NCI-H2227 (cell line): ENCODE measurements at regions not wholly inside any gene's neighbourhood (a gene's known extent, or its start where the extent isn't known, plus 50 kb on each side); places are given as distances from the start of the nearest gene placed in this dataset.

Experiments used
- DNase-seq: peaks from one replicate; lab custom pipeline; 2025; ENCODE audit not compliant: unreplicated experiment; lab: John Stamatoyannopoulos, UW

DNA sequence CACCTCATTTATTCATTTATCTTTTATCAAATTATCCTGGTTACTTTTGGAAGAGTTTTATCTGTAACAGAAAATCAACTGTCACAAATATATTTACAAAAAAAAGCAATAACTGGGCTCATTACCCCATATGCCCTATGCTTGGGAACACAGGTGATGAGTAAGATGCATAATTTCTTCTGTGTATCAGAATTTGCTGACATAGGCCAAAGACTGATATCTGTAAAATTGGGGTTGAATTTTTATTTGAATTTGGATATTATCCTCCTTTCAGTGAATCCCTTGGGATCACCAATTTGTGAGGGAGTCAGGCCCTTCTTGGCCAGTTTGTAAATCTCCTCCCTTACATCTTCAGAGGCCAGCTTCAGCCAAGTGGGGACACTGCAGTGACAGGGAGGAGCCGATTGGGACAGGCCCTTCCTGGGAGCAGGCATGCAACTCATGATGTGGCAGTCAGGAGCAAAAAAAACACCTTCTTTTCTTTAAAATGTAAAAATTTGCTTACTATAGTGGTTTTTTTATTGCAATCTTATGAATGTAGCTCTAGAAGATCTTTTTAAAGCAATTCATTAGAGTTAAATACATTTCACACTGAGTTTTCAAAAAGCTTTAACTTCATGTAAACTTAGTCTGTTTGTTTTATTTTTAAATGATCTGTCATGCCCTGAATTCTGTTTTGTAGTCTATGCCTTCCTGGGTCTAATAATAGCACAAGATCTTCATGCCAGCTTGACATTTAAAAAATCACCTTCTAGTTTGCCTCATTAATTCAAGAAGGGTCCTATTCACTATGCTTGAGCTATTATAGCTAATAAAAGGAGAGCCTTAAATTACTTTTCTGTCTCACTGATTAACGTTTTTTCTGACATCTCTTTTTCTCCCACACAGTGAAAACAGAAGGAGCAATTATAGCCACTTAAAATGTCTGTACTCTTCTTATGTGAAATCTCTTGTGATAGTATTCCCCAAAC, 136.6 kb upstream of the SPRY1 start:
- no peak for DNase-seq

DNA sequence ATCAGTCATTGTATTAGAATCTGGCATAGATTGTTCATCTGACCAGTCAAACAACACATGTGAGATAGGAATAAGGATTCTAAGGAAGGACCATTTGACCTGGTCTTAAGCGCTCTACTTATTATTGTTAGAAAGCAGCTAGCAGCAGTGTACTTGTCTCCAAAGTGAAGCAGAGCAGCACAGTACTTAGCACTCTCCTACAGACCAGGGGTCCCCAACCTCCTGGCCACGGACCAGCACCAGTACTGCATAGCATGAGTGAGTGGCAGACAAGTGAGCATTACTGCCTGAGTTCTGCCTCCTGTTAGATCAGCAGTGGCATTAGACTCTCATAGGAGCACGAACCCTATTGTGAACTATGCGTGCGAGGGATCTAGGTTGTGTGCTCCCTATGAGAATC, 135.9 kb upstream of the SPRY1 start:
- no peak for DNase-seq

DNA sequence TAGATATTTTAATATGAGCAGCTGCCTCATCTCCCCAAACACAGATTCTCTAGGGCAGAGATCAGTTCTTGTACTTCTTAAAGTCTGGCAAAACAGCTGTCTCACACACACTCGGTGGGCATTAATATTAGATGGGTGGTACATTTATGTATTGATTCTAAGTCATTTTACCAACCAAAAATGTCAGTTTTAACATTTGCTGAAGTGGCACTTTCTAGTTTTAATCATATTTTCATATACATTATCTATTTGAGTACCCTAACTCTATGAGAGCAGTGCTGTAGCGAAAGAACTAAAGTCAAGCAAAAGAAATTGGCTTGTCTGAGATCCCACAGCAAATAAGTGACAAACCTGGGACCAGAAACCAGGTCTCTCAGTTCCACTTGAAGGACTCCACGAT, 134.5 kb upstream of the SPRY1 start:
- no peak for DNase-seq

DNA sequence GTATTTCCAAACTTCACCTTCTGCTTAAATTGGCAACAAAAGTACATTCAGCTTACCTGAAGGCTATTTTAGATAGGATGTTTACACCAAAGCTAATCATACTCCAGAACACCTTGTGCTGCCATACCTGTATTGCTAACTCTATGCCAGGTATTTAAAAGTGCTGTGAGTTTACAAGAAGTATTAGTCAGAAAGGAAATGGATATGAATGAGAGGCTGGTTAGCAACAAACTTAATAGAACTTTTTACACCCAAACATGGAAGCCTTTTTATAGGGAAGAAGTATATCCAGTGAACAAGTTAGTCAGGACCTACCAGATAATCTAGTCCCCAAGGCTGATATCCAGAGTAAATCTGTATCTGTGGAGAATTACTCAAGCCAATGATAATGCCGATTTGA, 131.2 kb upstream of the SPRY1 start:
- no peak for DNase-seq

DNA sequence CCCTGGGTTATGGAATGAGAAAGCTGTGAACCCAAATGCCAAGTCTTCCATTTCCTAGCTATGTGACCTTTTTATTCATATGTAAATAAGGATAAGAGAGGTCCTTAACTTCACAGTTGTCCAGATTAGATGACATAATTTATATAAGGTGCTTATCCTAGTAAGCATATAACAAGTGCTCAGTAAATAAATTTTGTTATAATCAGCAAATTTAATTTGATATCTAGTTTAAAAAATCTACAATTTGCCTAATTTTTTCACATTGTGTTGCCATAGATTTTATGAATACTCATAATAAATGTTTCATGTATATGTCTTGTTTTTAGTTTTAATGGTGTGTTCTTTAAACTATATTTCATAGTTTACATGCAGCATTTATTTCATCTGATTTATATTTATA, 130.4 kb upstream of the SPRY1 start:
- DNase-seq: no peak

DNA sequence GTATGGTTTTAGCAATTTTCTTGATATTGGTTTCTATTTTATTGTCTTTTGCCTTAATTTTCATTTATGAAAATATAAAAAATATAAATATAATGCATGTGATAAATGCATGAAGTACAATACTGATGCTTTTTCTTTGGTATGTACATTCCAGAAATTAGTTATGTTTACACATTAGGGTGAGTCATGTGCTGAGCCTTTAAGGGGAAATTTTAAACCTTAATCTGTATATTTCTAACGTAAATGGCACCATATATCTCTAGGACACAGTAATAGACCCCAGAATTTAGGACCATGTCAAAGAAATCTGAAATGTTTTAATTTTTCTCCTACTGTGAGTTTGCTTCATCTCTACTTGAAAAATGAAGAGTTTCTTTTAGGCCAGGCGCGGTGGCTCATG, 117.8 kb upstream of the SPRY1 start:
- no peak for DNase-seq

DNA sequence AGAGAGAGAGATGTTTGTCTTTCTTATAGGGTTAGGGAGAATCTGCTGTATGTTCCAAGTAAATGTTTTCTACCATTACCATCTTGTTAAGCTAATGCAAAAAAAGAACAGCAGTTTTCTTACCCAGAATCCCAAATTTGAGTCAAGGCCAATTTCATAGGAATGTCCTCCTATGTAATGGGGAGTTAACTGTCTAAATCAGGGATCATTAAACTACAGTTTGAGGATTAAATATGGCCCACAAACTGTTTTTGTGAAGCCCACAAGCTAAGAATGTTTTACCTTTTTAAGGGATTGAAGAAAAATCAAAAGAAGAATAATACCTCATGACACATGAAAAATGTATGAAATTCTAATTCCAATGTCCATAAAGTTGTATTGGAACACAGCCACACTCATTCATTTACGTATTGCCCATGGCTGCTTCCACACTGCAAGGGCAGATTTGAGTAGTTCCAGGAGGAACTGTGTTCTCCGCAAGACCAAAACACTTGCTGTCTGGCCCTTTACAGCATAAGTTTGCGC, 113.2 kb upstream of the SPRY1 start:
- no peak for DNase-seq

DNA sequence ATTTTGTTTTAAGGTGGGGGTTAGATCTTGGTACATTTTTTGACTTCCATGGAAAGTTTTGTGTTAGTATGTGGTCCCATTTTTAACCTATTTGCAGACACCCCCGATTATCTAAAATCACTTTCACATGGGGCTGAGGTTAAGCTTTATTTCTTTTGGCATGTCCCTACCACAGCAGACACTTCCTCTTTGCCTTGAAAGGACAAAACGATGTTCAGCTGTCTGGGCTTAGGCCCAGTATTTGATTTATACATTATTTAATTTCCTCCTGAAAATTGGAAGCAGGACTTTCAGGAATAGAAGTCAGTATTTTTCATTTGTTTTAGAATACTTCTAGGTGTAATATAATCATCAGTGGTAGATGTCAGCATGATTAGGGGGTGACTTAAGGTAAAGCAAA, 112.4 kb upstream of the SPRY1 start:
- no peak for DNase-seq

DNA sequence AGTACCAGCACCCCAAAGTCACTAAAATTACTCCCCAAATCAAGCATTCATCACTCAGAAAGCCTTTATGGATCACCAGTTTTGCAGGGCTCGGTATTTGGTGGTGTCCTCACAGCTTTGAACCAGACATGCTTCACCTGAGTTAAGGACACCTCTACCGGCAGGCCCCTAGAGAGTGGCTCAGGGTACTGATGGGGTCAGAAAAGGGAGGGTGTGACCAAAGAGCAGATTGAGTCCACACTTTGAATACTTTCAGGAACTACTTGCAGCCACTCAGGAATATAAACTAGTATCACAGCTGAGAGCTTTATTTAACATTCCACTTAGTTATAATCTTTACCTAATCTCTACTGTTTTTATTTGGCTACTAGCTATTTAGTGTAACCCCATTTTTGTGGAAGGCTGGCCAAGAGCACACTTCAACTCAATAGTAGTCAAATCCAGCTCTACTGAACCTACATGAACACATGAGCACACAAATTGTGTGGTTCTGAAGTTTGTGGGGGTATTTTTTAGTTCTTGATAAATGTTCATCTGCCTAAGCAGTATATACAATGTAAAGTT, 109.6 kb upstream of the SPRY1 start:
- no peak for DNase-seq

DNA sequence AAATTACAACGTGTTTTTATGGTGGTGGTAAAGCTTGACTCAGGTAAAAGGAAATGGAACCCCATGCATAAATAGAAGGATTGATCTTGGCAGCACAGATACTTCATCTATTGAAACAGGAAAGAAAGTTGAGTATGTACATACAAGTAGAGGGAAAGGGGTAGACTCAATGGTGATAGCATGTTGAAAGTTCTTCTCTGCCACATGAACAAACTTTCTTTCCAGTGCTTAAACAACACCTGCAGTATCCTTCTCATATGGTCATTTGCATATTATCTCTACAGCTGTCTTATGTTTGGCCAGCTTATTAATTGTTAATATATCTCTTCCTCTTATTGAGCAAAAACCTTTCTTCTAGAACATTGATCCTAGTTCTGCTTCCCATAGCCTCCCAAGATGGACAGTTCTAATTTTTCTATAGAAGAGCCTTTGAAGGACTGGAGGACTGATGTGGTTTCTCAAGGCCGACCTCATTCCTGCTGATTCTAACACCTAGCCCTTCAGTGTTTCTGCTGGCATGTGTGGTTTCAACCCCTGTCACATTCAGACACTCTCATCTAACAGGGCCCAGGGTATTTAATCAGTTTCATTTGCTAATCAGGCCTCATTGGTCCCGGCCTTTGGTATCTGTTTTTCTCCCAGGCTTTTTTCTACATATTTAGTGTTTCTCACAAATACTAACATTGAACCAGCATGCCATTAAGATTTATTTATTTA, 108.1 kb upstream of the SPRY1 start:
- no peak for DNase-seq

DNA sequence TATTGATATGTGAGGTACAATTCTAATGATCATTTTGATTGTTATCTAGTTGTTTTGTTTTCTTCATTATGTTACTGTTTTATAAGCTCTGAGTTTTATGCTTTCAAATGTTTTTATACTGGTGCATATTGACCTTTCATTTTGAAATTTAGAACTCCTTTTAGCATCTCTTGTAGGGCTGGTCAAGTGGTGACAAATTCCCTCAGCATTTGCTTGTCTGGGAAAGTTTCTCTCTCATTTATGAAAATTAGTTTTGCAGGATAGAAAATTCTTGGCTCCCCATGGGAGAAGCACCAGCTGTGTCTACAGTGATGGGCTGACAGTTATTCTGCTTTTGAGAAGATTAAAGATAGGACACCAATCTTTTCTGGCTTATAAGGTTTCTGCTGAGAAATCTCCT, 105.3 kb upstream of the SPRY1 start:
- no peak for DNase-seq

DNA sequence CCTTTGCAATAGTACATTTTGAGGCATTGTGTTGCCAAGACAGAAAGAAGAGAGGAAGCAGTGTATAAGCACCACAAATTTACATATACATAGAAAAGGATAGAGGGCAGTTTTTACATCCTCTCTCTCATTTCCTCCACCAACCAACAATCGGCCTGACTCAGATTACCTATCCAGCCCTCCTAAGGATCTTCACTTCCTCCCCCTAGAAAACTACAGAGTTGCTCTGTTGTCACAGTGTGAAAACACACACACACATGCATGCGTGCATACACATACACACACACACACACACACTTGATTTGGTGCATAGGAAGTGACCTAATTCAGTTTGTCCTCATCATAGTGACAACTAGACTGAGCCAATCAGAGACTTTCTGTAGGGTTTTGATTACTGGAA, 98.8 kb upstream of the SPRY1 start:
- DNase-seq: no peak

DNA sequence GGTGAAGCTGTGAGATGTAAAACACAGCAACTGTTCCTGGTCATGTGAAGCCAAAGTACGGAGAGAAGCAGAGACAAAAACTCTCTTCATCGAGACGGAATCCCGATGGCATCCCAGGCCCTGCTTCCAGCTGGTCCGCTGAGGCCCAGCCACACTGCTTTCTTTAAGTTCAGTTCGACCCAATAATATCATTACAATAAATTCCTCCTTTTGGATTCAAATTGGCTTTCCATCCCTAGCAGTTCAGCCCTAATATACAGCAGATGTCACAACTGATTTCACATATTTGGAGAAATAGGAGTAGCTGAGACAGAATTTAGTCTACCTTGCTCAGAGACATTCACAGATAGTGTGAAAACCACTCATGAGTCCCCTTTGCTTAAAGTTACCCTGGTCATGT, 98.3 kb upstream of the SPRY1 start:
- DNase-seq: no peak

DNA sequence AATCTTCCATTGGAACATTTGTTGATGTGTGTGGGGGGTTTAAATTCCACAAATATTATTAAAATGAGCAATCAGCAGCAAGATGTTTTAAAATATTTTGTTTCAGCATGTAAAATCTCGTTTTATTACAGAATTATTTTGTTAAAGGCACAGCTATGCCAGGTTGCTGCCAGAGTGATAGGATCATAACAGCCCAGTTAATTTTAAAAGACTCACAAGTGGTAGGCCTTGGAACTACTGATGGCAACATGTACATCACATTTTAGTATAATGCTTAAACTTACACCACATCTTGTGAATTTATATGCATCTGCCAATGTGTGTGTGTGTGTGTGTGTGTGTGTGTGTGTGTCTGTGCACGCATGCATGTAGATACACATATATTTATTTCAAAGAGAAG, 97.8 kb upstream of the SPRY1 start:
- DNase-seq: no peak

DNA sequence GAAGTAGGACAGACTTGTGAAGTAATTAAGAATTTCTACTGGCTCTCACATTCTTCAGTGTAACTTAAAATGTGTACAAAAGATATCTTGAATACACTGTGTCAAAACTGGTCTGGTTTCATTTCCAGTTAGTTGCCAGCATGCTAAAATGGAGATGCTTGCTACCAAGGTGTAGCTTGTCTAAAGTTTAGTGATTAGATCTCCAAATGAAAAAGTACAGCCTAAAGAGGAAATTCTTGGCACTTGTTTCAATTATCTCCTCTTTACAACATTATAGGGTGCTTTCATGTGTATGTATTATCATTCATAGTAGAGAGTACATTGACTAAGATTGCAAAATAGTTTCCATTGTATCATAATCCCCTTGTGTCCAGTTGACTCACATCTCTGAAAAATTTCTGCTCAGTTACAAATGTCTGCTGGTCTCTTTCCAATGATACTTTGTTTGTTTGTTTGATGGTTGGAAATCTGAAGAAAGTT, 97.3 kb upstream of the SPRY1 start:
- DNase-seq: no peak

DNA sequence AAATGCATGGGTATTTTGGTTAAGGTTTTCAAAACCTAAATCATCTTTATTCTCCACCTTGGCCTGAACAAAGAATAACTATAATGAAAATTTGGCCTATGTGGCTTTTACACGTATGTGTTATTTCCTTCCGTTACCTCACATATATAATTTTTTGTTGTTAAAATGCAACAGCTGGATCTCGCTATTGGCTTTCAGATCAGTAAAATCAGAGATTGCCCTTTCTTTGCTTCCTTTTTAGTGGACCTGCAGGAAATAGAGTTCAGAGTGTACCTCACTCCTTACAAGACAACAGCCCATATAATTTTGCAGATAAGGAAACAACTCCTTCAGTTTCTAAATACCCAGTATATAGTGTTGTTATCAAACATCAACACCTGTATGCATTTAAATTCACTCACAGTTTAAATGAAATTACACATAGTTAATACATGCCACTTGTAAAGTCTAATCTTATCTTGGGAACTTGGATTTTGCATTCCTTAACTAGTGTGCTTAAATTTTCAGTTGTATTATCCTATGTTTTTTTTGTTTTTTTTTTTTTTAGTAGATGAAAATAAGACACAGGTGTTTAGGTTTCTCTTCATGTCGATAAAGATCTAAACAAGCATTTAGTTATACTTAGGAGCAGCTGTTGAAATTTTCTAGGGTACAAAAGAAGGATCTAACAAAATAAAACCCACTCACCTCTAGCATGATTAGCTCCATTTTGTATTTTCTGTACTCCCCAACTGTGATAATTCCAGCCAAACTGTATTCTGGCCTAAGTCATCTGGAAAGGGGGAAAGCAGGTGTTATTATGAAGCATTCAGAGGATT, 96.2 kb upstream of the SPRY1 start:
- DNase-seq: no peak

DNA sequence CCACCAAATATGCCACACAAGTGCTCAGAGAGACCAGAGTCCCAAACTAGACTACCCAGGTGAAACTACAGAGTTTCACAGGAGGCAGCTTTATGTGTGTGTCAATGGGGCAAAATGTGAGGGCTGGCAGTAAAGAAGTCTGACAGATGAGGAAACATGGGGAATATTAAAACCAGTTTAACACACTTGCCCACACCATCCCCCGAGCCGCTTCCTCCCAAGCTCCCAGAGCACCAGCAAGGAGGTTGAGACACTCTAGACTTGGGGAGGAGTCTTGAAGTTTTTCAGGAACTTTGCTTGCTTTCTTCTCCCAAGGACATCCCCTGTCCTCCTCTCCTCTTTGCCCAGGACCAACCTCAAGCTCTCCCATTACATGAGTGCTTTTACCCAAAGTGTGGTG, 94.7 kb upstream of the SPRY1 start:
- DNase-seq: no peak

DNA sequence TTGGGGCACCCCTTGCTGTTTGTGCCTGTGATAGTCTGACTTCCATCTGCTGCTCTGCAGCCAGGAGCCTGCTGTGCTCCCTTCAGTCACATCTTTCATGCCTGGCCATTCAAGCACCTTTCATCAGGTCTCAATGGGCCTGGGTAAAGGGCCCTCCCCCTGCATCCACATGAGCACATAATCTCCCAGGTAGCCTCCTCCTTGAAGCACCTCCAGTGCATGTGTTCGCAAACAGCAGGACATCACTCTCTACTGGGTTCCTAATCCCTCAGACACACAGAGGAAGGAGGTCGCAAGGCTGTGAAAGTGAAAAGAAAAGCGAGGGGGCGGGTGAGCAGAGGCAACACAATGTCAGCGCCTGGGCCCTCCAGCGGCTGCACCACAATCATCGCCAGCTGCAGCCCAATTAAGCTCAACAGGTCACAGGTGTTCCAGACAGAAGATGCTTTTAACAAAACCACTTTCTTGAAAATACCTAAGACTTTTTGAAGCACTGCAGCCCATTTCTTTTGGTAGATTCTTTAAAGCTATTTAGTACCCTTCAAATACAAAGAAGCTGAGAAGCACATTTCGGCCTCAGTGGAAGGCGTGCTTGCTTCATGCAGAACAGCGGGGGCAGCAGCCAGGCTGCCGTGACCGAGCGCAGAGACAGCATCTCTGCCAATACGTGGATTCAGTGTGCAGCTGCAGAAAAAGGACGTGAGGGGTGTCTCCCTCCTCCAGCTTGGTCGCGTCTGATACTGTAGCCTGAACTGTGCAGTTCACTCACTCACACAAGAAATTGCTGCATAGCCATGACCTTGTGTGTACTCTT, 92.2 kb upstream of the SPRY1 start:
- DNase-seq: peak; percentile 83

DNA sequence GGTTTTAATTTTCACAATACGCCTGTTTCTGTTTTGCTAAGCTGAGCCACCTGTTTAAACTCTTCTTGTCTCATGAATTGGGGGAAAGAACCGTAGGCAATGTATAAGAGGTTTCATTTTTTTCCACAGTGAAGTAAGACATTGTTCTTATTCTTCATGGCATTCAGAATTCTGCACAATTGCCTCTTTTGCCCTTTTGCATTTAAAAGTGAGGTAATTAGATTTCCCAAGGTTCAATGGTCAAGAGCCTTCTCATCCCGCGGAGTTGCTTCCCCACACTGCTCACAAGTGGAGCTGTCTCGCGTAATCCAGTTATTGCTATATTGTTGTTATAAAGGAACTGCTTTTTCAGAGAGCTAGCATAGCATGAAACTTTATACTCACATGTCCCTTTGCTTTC, 90.9 kb upstream of the SPRY1 start:
- no peak for DNase-seq

DNA sequence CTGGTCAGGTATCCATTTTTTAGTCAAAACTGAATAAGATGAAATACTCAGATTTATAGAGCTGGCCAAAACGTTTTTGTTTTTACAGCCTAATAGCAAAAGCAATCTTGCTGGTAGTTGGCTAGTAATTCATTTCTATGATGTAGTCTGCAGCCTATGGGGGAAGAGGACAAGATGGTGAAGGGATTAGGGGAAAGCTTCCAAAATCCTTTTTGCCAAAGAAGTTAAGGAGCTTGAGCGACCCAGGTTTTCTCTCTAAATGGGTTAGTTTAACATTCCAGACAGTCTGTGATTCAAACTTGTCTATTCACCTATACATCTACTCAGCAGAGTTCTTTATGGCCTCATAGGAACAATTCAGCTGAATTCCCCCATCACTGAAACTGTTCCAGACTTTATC, 89.8 kb upstream of the SPRY1 start:
- no peak for DNase-seq
